ENCODE measurements at regions not wholly inside any gene's neighbourhood (a gene's known extent, or its start where the extent isn't known, plus 50 kb on each side); places are given as distances from the start of the nearest gene placed in this dataset.

DNA sequence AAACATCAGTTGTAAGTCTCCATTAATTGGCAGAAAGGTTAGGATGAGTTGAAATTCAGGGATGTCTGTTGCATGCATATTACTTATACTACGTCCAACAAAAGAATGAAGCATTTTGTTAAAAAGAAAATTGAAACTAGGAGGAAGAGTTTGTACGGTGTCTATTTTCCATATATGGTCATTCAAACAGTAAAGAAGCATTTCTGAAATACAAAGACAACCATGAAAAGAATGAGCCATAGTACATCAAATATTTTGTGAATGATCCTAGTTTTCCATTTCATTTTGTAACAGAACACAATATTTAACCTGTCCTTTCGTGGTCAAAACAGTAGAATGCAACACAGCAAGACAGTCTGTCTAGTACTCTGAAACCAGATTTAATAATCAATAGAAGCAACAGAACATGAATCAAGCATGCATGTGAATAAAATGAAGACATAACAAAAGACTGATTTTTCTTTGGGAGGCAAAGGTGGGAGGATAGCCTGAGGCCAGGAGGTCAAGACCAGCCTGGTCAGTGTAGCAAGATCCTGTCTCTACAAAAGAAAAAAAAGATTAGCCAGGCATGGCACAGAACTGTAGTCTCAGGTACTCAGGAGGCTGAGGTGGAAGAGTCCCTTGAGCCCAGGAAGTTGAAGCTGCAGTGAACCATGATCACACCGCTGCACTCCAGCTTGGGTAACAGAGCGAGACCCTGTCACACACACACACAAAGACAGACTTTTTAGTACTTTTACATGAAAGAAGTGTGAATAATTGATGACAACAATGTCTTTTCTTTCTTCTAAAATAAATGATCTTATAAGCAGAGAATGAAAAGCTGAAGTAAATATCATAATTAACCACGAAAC, 156.0 kb downstream of the LRIG3 start:
- no peak for DNase-seq

DNA sequence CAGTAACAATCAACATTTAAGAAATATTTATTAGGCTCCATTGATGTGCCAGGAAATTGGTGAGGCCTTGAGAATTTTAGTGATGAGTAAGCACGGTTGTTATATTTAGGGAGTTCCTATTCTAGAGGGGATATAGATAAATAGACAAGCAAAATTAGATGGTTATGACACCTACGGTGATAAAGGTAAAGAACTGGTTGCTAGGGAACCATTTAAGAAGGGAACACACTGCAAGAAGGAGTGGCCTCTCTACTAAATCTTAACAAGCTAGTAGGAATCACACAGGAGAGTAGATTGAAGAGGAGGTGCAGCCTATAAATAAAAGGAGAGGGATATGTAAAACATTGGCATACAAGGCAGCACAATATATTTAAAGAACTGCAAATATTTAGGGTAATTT, 155.2 kb downstream of the LRIG3 start:
- DNase-seq = no peak

DNA sequence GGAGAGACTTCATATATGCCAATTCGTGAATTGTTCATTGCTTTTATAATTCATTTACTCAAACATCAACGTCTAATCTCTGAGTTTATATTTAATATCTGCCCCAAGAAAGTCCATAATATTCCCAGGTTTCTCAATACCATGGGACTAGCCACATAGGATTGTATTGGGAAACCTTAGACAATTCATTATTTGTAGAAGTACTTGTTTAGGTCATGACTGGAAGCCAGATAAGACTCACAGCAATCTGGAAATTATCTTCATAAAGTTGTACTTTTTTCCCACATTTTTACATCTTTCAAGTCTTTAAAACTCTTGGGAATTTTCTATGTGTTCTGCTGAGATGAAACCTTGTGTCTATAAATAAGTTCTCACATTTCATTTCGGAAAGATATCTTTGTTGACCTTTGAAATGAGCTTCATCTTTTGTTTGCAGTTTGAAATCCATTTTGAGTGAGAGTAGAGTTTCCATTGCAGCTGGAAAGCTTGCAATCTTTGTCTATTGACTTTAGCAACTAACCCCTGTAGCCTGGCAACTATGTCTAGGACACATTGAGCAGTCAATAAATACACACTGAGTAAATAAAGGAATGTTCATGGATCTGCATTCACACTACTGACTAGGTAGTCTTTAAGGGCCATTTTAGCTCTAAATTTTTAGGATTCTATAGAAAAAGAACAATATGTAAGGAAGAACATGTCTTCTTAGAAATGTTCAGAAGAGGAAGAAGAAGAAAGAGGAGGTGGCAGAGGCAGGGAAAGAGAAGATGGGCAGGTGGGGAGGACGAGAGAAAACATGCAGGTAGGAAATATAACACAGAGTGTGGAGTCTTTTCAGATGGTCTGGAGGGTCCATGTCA, 154.4 kb downstream of the LRIG3 start:
- no peak for DNase-seq

DNA sequence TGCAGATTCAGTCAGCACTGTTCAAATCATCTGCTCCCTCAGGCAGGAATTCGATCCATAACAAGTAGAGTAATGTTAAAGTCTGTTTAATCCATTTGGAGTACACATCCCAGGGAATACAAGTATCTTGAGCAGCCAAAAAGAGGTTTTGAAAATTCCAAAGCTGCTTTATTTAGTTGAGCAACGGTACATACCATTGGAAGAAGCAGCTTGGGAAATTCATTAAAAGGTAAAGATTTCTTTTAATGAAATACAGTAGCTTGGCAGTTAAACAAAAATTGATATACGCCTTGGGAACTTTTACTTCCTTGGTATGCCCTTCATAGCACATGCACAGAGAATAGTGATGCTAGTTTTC, 153.8 kb downstream of the LRIG3 start:
- no peak for DNase-seq

DNA sequence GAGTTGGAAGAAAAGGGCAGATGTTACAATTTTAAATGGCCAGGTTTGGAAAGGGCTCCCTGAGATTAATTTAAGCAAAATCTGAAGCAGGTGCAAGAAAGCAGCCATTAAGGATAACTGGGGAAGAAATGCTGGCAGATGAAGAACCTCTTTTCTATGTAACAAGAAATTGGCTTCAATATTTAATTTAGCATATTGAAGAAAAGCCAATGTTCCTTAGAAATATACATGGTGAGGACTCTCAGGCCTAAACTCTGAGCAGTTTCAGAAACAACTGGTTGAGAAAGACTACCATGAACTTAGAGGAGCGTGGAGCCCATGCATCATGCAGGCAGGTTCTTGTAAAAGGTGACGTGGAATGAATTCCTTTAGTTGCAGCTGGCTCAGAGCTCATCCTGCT, 152.8 kb downstream of the LRIG3 start:
- no peak for DNase-seq

DNA sequence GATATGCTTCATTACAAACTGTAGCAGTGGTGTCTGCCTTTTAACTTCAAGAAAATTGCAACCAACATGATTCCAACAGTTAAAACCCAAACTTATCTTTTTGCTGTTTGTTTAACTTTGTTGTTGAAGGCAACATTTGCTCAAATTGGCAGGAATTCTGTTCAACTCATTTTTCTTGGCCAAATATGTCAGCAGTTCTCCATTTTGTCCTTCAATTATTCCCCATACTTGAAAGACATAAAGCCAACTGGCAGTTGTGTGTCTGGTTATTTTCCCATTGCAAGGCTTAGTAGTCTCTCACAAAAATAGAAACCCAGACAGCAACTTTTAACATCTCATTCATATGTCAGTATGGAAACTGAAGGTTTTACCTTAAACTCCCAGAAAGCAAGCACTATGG, 146.3 kb downstream of the LRIG3 start:
- DNase-seq = no peak

DNA sequence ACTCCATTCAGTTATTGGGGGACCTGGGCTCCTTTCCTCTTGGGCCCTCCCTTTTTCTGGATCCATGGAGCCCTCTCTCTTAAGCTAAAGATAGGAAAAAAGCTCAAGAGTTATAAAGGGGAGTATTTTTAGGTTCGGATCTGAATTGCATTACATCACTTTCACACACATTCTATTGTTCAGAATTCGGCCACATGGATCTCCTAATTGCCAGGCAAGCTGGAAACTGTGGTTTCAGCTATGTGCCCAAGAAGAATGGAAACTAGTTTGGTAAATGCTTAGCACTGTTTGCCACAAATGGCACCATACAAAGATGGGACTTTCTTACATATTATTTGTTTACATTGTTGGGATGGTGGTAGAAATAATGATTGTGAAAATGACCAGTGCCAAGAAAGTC, 145.6 kb downstream of the LRIG3 start:
- no peak for DNase-seq

DNA sequence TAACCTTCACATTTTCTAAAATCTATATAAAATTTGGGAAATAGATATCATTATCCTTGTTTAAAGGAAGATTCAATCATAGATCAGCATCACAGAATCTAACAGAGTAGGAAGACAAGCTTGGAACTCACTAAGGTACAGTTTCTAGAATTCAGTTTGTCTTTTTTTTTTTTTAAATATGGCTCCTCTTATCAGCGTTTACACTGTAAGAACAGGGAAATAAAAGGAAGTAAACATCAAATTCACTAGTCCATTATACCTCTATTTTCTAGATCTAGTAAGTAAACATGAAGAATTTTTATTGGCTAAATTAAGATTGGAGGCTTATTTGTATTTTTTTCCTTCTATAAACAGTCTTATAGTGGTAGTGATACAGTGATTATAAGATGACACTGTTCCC, 144.9 kb downstream of the LRIG3 start:
- DNase-seq = no peak

DNA sequence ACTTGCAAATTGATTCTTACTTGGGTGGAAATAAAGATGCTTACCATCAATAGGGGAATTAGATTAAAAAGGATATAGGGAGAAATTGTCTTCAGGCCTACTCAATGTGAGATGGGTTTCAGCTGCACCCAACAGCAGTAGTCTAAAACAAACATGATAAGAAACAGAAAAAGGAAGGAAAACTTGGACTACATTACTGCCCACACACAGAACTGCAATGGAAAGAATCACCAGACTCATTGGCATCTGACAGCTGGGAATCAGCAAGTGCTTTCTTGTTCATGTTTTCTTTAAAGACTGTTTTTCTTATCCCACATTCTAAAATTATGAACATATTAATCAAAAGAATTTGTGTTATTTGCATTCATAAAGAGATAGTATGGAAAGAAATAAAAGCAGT, 144.2 kb downstream of the LRIG3 start:
- no peak for DNase-seq

DNA sequence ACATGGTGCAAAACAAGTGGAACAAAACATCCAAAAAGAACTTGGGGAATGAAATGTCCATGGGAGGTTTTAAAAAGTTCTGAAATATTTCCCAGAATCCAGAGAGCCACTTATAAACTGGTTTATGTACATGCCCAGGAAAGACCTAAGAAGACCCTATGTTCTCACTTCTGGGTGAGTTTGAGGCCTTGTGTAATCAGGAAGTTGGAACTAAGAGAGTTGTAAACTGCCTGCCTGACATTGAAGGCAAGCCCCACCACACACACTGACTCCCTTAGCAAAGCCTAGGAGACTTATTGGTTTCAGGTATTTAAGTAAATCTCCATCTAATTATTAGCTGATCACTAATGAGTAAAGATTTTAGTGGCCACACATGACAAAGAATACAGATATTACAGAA, 142.5 kb downstream of the LRIG3 start:
- DNase-seq = no peak

DNA sequence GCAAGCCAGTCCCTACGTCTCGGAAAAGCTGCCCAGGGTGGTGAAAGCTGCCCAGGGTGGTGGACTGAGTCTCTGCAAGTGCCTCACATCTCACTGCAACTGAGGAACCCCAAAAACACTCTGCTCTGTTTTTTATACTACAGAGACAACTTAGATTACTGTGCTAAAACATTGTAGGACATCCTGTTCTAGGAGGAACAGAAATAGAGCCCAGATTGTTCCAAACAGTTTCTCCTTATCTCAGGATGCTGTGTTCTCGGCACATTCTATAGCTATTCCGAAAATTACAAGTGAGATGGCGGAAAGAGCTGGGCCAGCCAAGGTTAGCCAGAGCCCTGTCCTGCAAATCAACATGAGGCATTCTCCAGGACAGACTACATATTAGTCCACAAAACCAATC, 138.7 kb downstream of the LRIG3 start:
- no peak for DNase-seq

DNA sequence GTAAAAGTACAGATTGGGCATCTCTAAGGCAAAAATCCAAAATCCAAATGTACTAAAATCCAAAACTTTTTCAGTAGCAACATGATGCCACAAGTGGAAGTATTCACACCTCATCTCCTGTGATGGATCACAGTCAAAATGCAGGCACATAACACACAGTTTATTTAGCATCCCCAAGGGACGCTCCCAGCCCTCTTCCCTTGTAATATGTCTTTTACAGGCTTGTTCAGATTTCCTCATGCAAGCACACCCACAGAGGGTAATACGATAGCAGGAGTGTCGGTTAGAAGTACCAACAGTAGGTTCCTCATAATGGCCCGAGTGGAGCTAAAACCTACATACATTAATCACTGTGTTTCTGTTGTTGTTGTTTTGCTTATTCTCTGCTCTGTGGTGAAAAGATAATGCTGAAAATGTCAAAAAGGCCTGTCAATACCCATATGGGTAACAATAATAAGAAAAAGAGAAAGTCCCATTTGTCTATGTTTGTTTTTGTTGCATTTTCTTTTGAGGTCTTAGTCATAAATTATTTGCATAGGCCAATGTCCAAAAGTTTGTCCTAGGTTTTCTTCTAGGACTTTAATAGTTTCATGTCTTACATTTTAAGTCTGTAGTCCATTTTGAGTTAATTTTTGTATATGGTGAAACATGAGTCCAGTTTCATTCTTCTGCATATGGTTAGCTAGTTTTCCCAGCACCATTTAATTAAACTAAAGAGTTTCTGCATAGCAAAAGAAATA, 133.1 kb downstream of the LRIG3 start:
- no peak for DNase-seq

DNA sequence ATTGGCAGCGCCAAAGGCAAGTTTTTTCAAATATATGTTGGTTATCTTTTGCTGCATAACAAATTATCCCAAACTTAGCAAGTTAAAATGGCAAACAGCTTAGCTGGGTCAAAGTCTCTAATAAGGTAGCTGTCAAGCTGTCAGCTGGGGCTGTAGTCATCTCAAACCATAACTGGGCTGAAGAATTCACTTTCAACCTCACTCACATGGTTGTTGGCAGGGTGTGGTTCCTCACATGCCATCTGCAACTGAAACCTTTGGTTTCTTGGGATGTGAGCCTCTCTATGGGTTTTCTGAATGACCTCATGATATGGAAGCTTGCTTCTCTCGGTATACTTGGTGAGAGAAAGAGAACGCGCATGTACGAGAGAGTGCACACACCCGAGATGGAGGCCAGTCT, 125.4 kb downstream of the LRIG3 start:
- no peak for DNase-seq

DNA sequence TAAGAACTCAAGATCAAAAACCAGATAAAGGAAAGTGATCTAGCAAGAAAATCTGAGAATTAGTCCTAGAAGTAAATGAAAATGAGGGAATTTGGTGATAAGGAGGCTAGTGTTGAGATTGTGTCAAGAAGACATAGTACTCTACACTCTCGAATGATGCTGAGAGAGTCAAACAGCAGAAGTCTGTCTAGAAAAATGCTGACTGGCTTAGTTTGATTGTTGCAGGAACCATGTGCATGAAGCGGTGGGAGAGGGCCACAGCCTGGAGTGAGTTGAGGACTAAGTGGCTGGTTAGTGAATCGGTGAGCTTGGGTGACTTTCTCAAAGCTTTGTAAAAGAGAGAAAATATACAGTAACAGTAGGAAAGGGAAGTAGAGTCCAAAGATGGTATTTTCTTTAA, 124.5 kb downstream of the LRIG3 start:
- no peak for DNase-seq

DNA sequence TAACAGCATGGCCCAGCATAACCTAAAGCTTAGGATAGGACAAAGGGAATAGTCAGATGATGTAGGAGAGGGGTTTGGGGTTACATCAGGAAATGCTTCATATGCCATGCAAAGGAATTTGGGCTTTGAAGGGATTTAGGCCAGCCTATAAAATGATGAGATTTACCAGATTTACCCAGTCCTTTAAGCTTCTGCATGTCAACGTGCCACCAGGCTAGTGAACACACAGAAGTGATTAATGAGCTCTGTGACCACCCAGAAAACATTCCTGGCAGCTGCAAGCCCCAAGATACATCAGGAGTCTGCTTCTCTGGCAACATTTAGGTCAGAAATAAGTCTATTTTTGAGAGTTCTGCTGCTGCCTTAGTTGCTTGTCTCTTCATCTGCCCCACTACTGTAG, 118.3 kb downstream of the LRIG3 start:
- no peak for DNase-seq

DNA sequence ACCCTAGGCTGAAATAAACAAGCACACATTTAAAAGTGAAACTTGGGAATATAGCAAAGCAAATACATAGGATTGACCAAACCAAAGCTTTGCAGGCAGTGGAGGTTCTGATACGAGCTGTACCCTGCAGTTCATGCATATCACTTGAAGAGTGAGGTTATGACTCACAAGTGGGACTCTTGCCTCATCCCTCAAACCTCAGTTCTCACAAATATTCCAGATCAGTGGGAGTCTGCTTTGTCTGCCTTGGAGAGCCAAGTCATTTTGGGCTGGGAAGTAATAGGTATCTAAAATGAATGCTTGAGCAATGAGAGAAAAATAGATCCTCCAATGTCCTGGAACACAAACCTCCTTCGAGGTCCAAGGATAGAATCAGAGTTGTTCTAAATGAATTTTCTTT, 116.4 kb downstream of the LRIG3 start:
- DNase-seq = no peak

DNA sequence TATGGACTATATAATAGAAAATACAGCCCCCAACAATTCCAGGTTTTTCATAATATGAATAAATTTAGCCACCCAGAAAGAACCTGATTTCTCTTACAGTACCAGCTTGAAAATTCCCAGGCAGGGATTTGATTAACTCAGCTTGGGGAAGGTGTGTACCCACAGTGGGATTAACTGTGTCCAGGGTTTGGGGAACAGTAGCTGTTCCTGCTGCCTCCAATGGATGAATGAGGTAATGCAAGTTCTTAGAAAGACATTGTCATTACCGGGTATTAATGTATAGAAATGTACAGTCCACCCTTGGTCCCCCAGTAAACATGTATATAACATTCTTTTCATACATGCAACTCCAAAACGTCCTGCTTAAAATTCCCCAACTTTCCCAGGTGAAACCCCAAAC, 115.6 kb downstream of the LRIG3 start:
- no peak for DNase-seq

DNA sequence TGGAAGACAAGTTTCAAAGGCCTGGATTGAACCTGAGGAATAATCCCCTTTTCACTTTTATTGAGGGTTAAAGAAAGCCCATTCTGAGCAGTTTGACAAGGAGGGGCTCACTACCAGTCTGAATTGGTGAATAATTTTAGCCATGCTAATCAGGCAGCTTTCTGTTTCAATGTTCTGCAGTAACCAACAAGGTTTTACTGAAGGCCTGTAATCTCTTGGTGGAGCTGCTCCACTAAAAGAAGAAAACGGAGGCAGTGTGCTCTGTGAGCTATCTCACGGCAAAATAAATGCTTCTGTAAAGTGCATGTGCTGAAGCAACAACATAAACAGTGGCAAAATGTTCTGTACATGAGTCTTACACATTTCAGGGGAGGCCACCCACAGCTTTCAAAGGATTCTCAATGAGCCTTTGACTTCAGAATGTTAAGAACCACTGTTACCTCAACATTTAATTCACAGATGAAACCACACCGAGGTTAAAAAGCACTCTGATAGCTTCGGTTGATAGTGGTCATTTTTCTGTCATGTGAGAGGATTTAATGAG, 111.2 kb downstream of the LRIG3 start:
- no peak for DNase-seq

DNA sequence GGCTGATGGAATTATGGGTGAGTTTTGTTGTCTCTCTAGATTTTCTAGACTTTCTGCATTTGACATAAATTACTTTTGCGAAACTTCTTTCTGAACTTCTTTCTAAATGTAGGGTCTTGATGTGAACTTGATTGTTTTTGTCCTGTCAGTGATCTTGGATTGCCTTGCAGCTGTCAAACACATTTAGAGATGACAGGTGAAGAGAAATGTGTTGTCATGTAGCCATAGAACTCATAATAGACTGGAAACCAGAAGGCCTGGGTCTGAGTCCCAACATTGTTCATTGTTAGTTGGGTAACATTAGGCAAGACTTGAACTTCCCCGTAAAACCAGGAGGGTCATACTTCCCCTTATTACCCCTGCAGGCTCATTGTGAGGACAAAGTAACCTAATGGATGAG, 109.0 kb downstream of the LRIG3 start:
- DNase-seq = no peak

DNA sequence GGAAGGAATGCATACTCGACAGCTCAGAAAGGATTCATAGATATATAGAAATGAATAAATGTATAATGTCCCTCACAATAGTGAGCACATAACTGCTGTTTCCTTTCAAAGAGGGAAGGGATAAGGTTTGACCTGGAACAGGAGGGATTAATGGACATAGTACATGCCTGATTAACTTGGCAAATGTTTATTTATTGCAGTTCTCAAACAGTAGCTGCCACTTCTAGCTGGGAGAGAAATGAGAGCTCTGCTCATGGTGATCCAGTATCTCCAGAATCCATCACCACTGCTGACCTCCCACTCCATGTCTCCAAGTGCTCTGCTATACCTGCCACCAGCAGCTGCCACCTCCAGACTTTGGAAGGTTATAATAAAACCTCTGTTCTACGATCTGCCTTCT, 108.1 kb downstream of the LRIG3 start:
- DNase-seq = no peak

DNA sequence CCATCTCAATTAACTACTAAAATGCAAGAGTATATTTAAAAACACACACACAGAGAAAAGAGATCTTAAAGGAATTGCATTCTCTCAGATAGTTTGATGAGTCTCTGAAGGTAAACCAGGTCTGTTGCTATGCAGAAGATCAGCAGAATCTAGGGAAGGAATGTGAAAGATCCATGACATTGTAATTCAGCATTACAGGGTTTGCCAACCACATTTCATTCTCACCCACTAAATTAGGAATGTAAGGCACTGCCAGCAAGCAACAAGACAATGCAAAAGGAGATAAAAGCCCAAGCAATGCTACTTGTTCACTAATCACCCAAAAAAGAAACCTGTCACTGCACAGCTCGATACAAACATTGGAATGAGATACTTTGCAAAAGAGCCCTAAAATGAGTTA, 106.3 kb downstream of the LRIG3 start:
- no peak for DNase-seq

DNA sequence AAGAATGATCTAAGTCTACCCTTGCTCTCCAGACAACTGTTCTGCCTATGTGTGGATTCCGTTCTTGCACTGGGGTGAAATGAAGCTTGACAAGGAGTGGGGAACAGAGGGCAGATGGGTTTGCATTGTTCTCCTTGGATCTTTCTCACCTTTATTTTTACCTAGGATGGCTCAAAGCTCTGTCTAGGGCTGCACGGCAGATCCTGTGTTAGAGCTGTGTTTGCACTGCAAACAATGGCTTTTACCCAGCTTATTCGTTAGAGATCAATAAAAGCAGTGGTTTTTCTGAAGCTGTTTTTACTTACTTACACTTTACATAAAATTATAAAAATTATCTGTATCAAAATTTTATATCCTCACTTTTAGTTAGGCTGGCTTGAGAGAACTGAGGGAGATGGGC, 105.1 kb downstream of the LRIG3 start:
- DNase-seq = no peak

DNA sequence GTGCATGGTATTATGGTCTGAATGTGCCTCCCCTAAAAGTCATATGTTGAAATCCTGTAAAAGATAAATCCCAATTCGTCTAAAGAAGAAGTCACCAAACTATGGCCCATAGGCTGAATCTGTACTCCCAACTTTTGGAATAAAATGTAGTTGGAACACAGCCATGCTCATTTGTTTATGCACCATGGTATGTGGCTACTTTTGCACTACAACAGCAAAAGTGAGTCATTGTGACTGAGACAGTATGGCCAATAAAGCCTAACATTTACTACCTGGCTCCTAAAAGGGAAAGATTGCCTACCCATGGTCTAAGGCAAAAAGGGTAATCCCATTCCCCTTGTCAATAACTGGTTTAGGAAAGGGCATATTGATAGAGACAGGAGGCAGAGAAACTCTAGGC, 101.8 kb downstream of the LRIG3 start:
- no peak for DNase-seq

Data from CD4-positive, alpha-beta T cell treated with Interferon alpha-2 for 1 hour (primary cell).